ENCODE measurements at regions not wholly inside any gene's neighbourhood (a gene's known extent, or its start where the extent isn't known, plus 50 kb on each side); places are given as distances from the start of the nearest gene placed in this dataset.

- no peak for TF ChIP-seq FIP1L1 (IDR thresholded peaks at IDR 0.05; ENCODE audit: low read depth, low read length, poor library complexity, severe bottlenecking)
- no peak for TF ChIP-seq SMARCC2 (IDR thresholded peaks at IDR 0.05; ENCODE audit: low read depth)
- no peak for TF ChIP-seq ZKSCAN3 (CRISPR knock-in tag; IDR thresholded peaks at IDR 0.05)
- peak; percentile 60 for TF ChIP-seq GATA2 (CRISPR knock-in tag; IDR thresholded peaks at IDR 0.05)
- TF ChIP-seq NEUROD1 (IDR thresholded peaks at IDR 0.05; ENCODE audit: borderline replicate concordance, low read depth, low read length, partially characterized antibody) = no peak
- TF ChIP-seq SIN3A (IDR thresholded peaks at IDR 0.05; ENCODE audit: borderline replicate concordance in 2 of 2, control insufficient read depth in 1 of 2, low read depth in 2 of 2, low read length in 2 of 2) = no peak
- TF ChIP-seq U2AF1 (optimal IDR thresholded peaks at IDR 0.05; ENCODE audit: low read depth, low read length) = no peak
- no peak for TF ChIP-seq ZNF184 (CRISPR knock-in tag; IDR thresholded peaks at IDR 0.05)
- no peak for TF ChIP-seq BHLHE40 (IDR thresholded peaks at IDR 0.05; ENCODE audit: low read length)
- 0 out of 2 replicates have a peak, but pooled peaks have one; percentile 19 for TF ChIP-seq MECOM (CRISPR knock-in tag; IDR thresholded peaks at IDR 0.05)
- TF ChIP-seq E2F5 (CRISPR knock-in tag; IDR thresholded peaks at IDR 0.05) = no peak
- TF ChIP-seq THRA (IDR thresholded peaks at IDR 0.05) = no peak
- TF ChIP-seq REST (IDR thresholded peaks at IDR 0.05; ENCODE audit: borderline replicate concordance) = no peak
- no peak for TF ChIP-seq REST (CRISPR knock-in tag; IDR thresholded peaks at IDR 0.05; ENCODE audit: low read depth)
- 0 out of 2 replicates have a peak, but pooled peaks have one; percentile 20 for TF ChIP-seq TOE1 (IDR thresholded peaks at IDR 0.05; ENCODE audit: borderline replicate concordance)
- TF ChIP-seq TOE1 (CRISPR knock-in tag; IDR thresholded peaks at IDR 0.05; ENCODE audit: borderline replicate concordance, low read depth) = no peak
- TF ChIP-seq DDX20 (tag; IDR thresholded peaks at IDR 0.05; ENCODE audit: low read depth) = no peak
These were observed 171.0 kb upstream of the CITED2 start (continued) for GRCh38 chr6:139545206-139546105.

All from K562 (cell line).